NCI-H1105 treated with DMSO at 0.1 percent for 48 hours (cell line): ENCODE measurements at regions not wholly inside any gene's neighbourhood (a gene's known extent, or its start where the extent isn't known, plus 50 kb on each side); places are given as distances from the start of the nearest gene placed in this dataset.
A peak's percentile ranks its signal among the peaks of the same experiment; 100 is the strongest.
"Not testable (repeated sequence)": the region's sequence is repeated elsewhere in the genome, so short reads cannot be mapped to it uniquely, and the experiment has no call there.

Experiments used
- DNase-seq: peaks from one replicate; lab custom pipeline; 2025; lab: John Stamatoyannopoulos, UW

DNA sequence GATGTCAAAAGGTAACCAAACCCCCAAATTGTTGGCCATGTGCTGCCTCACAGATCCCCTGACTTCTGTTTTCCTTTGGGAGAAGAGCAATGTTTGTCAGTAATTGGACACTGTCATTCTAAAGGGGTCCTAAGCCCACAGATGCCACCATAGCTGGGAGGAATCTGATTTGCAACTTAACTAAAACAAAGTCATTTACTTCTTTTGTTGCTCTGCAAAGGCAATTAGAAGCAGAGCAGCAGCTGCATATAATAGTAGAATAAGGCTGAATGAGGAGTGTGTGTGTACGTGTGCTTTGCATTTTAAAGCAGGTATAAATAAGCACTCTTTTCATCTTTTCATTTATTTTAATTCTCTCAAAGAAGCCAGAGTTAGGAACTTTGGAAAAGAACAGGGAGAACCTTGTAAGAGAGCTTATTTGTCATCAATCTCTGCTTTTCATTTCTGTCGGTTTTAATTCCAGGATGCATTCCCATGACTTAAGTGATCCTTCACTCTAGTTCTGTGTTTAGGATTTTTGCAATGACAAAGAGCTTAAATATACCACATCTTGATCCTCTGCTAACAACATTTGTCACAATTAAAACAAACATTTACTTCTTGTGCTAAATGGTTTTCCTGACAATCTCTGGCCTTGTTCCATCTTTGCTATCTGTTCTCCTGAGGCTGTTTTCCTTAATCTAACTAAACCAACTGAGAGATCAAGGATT is 530.2 kb upstream of the CBLB start:
- DNase-seq, result no peak

DNA sequence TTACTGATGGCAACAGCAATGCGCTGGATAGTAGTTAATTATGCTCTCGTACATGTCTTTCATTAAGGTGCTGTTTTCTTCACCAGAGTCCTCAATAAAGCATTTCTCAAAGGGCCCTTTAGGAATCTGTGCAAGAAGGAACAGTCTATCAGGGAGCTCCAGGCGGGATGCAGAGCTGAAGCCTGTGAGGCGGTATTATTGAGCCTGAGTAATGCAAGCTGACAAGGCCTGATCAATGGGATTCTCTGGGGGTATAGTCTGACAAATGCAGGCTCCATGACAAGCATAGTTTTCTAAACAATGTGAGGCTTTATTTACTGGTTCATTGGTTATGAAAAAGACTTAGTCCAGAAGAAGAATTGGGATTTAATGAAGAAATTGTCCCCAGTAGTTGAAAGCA is 530.9 kb upstream of the CBLB start:
- no peak for DNase-seq

DNA sequence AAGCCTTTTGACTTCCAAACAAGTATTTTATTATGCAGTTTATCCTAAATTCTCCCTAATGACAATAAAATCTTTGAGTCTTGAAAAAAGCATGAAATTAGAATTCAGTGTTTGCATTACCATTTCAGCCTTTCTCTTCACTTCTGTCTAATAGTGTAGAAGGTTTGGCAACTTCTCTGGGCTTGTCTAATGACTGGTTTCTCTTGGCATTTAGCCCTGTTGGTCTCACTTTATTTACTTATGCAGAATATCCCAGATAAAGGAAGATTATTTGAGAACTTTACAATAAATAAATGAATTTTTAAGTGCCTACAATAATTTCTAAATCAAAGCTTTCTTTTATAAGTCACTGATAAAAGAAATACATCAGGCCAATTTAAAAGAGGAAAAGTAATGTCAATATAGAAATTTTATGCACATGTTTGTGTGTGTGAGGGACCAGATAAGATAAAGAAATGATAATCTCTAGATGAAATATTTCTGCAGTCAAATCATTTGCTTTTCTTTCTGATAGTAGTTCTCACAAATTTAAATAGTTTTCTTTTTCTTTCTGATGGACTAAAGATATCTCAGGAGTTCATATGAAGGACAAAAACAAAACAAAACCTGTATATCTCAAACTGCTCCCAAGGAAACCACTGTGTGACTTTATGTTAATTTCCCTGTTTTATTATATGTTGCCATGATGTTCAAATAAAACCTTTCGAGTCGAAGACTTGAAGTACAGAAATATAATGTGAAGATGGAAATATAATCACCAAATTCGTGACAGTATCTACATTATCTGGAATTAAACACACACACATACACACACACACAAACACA is 533.1 kb upstream of the CBLB start:
- peak; percentile 71 for DNase-seq

DNA sequence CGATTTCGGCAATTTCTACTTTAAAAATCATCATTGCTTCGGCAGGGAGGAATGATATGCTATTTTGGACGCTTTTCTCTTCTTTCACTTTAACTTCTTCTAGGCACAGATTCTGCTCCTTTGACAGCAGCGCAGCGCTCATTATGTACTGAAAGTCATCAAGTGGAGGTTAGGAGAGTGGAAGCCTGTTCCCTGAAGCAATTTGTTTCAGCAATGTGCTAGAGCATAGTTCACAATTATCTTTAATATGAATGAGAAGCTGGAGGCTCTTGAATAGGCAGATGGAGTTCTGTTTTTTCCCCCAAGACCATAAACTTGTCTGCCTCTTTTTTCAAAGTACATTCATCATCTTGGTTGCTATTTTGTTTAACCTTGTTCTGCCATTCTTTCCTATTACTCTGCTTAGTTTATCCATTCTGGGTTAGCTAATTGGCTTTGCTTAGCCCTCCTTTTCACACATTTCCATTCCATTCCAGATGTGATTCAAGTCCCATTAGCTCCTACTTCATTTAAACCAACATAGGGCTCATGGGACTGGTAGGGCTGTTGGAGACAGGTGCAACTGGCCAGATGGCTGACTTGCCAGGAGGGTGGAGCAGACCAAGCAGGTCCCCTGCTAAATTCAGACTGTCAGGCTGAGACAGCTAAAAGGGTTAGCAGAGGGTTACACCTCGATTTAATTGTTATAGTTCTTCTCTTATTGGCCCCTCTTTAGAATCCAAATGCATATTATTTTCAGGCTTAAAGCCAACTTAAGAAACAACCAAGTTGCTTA is 534.7 kb upstream of the CBLB start:
- peak; percentile 80 for DNase-seq

DNA sequence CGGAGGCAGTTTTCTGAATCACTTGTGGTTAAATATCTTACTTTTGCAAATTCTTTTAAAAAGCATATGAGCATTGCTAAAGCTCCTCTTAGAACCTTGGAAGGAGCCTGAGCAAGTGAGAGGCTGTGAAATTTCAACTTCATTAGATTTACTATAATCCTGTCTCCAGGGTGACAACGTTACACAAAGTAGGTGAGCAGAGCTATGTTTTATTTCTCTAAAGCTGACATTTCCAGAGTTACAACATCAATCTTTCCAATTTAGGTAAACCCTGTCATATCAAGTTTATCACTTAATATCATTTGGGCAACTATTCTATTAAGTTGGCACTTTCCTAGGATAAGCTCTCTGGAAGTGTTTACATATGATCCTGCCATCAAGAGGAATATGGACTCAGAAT is 544.9 kb upstream of the CBLB start:
- DNase-seq, result no peak

DNA sequence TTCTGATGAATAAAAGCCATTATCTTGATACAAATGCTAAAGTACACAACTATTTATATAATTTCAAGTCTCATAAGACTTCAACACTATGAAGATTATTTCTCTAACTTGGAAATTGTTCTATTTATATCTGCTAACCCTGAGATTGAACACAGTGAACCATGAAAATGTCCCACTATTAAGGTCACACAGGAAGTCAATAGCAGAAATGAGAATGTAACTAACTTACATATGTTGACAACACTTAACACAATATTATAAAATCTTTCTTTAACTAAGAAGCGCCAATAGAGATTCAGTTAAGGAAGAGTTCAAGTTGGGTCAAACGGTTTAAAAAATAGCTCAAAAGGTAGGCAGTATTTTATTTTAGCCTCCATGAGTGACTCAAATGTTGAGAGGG is 551.8 kb upstream of the CBLB start:
- DNase-seq, result no peak

DNA sequence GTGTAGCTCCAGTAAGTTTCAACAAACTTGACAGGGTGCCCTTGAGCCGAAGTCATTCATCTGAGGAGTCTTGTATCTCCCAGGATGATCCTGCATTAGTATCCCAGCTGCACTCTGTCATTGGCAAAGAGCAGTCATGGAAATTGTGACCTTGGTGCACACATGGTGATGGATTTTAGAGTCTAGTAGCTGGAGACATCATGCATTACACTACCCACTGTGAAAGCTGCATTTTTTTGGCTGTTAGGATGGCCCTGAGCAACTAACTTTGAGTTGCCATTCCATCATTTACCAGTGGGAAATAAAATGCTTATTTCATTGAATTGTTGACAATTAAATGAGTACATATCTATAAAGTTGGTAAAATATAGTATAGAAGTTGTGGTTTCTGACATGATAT is 552.6 kb upstream of the CBLB start:
- no peak for DNase-seq

DNA sequence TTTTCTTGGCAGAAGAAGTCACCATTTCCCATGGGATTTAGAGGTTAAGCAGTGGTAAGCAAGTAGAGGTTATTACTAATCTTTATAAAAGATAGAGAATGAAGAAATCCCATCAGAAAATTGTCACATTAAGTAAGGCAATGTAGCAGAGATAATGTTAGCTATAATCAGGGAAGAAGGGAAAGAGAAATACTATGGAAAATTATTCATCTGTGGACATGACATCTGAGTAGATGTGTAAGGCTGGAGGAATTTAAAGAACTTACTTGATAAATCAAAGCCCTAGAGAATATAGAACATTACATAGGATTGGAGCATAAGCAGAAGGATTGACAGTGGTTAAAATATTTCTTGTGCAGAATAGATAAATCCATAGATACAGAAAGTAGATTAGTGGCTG is 553.1 kb upstream of the CBLB start:
- no peak for DNase-seq

DNA sequence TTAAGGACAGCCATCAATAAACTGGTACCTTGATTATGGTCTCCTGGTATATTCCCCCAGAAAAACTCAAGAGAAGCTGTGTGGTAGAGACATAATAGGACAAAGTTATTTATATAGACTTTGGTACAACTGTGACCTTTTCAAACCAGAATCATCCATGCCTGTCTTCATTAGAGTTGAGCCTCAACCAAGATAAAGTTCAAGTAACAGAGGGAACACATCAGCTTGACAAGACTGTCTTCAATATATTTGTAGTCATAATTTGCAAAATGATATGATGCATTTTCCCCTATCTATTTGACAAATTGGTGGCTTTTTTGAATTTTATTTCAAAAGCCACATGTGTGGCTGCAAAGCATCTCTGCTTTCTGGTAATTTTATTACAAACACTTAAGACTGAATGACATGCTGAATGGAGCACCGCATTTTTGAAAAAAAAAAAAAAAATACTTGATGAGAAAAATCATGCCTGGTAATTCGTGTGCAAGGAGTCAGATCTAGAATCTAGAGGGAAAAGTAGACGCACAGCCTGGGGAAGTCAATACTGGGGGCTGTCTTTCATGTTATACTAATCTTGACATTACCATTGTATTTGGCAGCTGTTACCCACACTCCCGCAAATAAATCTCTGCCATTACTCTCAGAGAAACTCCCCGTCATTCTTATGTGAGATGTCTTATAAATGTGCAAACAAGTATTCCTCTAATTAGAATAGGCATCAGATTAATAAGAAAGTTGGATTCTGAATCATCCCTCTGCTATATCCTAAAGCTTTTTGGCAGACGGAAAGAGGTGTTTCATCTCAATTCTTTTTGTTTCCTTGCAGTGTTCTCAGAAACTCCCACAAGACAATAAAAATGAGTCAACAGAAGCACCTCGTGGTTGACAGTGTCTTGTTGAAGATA is 554.8 kb upstream of the CBLB start:
- no peak for DNase-seq

DNA sequence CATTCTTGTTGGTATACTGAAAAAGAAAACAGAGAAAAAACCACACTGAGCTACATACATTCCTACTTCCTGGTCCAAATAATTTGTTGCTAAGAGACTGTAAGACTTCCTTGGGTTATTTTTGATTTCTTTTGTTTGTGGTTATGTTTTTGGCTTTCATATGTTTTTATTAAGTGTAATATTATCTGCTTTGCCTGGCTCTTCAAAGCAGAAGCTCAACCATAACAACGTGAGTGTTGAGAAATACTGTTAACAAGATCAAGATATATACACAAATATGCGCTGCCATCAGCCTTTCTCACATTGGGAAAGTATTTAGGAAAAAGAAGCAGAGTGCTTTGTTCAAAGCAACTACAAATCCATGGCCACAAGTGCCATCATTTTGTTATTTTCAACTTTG is 556.2 kb upstream of the CBLB start:
- no peak for DNase-seq

DNA sequence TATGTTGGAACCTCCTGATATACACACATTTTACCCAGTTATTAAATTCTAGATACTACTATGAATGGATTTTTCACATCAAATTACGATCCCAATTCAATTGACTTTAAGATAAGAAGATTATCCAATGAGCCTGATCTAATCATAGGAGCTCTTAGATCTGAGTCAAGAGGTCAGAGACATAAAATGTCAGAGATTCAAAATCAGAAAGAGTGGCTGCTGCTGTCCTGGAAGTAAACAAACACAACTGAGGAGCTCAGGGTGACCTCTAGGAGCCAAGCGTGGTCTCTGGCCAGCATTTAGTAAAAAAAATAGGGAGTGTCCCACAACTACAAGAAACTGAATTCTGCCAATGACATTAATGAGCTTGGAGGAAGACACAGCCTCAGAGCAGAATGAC is 557.1 kb upstream of the CBLB start:
- DNase-seq, result no peak

DNA sequence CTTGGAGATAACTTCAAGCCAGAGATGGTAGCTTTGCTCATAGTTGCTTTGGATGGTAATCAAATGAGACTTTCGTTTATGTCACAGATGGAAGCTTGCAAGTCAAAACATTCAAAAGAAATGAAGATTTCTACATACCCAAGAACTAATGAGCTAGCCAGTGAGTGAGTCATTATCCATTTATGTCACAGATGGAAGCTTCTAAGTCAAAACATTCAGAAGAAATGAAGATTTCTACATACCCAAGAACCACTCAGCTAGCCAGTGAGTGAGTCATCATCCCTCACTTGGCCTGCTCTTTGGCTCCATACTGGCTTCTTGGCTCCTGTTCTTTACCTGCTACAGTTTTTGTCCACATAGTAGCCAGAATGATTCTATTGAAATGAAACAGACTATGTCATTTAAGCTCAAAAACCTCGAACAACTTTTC is 559.8 kb upstream of the CBLB start:
- no peak for DNase-seq

DNA sequence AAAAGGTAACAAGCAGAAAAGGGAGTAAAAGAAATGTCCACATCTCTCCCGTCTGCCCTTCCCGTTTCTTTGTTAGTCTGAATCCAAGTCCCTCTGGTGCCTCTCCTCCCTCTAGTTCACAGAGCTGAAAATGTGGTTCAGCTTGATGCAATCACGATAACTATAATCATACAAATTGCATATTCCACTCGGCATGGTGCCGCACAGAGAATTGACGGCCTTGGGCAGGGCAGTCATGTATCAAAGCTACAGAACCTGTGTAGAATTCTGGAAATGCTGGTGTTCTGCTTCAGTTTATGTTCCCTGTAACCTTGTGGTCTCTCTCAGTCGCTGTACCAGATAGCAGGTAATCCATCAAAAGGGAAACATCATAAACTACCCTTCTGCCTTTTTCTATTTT is 562.9 kb upstream of the CBLB start:
- no peak for DNase-seq

DNA sequence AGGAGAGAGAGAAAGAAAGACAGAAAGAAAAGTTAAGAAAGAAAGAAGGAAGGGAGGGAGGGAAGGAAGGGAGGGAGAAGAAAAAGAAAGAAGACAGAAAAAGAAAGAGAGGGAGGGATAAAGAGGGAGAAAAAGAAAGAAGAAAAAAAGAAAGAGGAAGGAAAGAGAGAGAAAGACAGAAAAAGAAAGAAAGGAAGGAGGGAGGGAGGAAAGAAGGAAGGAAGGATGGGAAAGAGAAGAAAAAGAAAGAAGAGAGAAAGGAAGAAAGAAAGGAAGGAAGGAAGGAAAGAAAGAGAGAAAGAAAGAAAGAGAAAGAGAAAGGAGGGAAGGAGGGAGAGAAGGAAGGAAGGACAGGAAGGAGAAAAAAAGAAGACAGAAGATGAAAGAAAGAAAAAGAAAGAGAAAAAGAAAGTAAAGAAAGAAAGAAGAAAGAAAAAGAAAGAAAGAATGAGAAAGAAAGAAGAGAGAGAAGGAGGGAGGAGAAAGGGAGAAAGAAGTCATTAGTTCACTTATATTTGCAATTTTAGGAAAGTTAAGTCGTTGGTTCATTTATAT is 567.2 kb upstream of the CBLB start:
- no peak for DNase-seq

DNA sequence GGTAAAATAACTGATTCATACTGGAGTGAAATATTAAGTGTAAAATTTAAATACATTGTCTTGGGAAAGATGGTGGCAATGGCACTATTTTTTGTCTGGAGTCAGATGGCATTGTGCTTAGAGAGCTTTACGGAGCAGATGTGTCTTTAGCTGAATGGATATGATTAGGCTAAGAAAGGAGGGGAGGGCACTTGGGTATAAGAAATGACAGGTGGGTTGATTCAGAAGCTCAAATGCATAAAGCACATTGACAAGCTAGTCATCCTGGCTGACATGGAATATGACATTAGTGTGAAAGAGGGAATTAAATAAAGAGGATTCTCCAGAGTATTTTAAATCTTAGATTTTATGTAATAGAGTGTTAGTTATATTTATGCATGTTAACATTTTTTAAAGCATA is 570.1 kb upstream of the CBLB start:
- DNase-seq, result peak; percentile 89

DNA sequence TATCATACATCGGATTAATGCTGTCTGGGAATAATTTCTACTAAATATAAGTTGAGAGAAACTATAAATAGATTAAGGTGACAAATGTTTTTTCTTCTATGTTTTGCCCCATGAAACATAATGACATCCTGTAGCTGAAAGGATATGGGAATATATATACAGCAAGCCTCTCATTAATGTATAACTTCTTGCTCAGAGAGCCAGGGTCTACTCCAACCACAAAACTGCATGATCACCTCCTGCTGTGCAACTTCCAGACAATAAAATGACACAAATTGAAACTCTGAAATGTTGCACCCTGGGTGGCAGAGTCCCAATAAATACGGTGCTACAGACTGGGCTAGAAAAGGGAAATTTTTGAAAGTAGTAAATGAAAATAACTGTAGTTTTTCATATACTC is 571.9 kb upstream of the CBLB start:
- no peak for DNase-seq

DNA sequence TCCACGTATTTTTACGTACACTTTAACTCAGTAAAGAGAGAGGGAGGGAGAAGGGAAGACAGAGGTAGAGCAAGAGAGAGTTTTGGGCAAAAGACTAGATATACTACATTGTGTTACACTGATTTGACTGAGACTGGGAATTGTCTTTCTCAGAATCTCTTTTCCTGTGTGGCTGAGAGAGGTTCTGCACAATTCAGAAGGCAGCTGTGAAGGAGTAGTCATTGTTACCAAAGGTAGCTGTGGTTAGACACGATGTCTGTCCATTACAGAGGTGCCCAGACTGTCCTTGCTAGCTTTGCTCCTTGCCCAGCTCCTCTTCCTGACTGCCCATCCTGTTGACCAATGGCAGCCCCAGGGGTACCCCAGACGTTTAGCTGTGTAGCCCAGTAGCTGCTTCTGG is 577.5 kb upstream of the CBLB start:
- DNase-seq, result no peak

DNA sequence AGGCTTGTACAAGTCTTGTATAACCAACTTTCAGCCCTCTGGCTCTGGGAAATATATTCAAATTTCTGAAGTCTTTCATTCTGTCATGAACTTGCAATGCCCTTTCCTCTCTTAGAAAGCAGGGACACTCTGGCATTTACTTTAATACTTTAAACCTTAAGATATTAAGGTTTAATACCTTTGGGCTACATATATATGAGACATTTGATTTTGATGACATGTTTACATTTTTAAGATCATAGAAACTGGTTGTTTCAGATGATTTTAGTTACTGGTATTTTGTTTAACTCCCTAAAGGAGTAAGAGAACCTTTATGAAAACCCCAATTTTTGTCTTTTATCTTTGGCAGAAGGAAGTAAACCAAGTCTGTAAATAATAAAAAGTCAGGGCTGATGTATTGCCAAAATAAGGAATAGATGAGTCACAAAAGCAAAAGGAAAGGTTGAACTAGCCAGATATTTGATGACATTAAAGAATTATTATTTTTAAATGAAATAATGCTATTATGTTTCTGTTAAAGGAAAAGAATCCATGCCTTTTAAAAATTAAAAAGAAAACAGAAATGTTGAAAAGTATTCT is 579.0 kb upstream of the CBLB start:
- DNase-seq, result no peak

DNA sequence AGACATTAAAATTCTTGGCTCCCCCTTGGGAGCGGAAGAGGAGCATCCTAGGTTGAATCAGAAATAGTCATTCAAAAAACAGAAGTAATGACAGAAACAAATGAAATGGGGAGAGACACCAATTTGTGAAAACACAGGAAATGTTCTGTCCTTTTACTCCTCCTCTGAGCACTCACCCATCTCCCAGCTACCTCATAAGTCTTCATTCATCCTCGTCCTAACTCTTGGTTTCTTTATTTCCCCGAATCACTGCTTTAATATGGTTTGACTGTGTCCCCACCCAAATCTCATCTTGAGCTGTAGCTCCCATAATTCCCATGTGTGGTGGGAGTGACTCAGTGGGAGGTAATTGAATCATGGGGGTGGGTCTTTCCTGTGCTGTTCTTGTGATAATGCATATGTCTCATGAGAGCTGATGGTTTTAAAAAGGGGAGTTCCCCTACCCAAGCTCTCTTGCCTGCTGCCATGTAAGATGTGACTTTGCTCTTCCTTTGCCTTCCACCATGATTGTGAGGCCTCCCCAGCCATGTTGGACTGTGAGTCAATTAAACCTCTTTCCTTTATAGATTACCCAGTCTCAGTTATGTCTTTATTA is 579.7 kb upstream of the CBLB start:
- DNase-seq, result not testable (repeated sequence)

DNA sequence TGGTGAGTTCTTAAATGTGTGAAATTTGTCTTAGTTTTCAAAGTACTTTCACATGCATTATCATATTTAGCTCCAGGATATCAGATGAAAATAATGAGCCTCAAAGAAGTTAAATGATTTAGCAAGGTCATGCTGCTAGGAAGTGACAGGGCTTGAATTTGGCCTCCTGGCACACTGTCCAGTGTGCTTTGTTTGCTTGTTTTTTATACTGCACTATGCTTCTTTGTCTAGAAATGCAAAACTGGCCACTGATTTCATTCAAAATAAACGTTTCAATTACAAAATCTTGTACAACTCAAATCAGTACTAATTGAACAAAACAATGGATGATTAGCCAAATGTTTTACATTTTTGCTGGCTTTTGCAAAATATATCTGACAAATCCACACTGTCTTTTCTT is 583.3 kb upstream of the CBLB start:
- no peak for DNase-seq

DNA sequence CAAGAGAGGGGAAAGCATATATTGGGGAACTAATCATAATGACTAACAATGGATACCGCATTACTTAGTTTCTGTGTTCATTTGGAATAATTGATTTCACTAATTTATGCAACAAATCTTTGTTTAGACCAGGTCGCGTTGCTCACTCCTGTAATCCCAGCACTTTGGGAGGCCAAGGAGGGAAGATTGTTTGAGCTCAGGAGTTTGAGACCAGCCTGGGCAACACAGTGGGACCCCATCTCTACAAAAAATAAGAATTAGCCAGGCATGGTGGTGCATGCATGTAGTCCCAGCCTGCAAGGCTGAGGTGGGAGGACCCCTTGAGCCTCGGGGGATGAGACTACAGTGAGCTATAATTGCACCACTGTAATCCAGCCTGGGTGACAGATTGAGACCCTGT is 585.7 kb upstream of the CBLB start:
- DNase-seq, result no peak
